Hepatocyte (in vitro differentiated cells): ENCODE measurements at regions not wholly inside any gene's neighbourhood (a gene's known extent, or its start where the extent isn't known, plus 50 kb on each side); places are given as distances from the start of the nearest gene placed in this dataset.

Experiments
- CTCF ChIP-seq: fragments of 200-600 bp; sonication (generic); IDR thresholded peaks from 2 replicates; pipeline ENCODE4 v1.5.1; 2016; ENCODE audit warnings: antibody characterized with exemption, mild to moderate bottlenecking; ENCODE audit not compliant: poor library complexity
- EZH2 ChIP-seq: fragments of 200-600 bp; sonication (generic); IDR thresholded peaks from 2 replicates; pipeline ENCODE4 v1.6.1; 2016; ENCODE audit warnings: antibody characterized with exemption, mild to moderate bottlenecking, borderline replicate concordance
- EZH2phosphoT487 ChIP-seq: fragments of 200-600 bp; sonication (generic); IDR thresholded peaks from one replicate; pipeline ENCODE4 v1.6.1; 2018; ENCODE audit warnings: antibody characterized with exemption, mild to moderate bottlenecking, low read depth, moderate library complexity; ENCODE audit not compliant: unreplicated experiment, severe bottlenecking

DNA sequence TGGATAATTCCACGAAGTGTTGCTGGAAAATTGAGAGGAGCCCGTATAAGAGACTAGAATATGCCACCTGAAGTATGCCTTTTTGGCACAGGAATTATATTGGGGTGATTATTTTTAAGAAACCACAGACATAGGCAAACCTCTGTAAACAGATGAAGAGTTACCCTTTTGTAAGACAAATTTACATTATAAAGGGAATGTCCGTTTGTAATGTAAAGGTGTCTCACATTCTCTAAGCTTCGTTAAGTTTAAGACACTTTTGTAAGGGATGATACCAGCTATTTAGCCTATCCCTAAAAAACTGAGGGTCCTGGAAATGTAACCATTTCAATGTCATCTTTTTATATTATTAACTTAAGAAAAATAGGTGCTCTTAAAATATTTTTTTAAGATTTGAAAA, 432.8 kb upstream of the SYT4 start:
- TF ChIP-seq CTCF (no peak), EZH2 (no peak), EZH2phosphoT487 (no peak)
